ENCODE measurements at regions not wholly inside any gene's neighbourhood (a gene's known extent, or its start where the extent isn't known, plus 50 kb on each side); places are given as distances from the start of the nearest gene placed in this dataset.
"Not testable (repeated sequence)": the region's sequence is repeated elsewhere in the genome, so short reads cannot be mapped to it uniquely, and the experiment has no call there.

DNA sequence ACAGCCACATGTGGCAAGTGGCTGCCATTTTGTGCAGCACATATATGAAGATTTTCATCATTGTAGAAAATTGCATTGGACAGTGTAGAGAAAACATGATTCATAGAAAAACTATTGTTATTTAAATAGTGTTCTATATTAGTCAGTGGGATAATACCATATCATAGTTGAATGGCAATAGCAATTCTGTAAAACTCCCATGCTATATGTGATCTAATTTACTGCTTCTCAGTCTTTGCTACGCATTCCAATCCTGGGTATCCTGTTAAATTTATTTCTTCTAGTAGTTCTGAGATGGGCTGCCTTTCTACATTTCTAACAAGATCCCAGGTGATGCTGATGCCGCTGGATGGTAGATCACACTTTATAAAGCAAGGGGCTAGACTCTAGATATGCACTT is 117.5 kb upstream of the FBXO28 start:
- TF ChIP-seq, protein P1, sequence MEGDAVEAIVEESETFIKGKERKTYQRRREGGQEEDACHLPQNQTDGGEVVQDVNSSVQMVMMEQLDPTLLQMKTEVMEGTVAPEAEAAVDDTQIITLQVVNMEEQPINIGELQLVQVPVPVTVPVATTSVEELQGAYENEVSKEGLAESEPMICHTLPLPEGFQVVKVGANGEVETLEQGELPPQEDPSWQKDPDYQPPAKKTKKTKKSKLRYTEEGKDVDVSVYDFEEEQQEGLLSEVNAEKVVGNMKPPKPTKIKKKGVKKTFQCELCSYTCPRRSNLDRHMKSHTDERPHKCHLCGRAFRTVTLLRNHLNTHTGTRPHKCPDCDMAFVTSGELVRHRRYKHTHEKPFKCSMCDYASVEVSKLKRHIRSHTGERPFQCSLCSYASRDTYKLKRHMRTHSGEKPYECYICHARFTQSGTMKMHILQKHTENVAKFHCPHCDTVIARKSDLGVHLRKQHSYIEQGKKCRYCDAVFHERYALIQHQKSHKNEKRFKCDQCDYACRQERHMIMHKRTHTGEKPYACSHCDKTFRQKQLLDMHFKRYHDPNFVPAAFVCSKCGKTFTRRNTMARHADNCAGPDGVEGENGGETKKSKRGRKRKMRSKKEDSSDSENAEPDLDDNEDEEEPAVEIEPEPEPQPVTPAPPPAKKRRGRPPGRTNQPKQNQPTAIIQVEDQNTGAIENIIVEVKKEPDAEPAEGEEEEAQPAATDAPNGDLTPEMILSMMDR (IDR thresholded peaks at IDR 0.05 in 4 of 5, conservative IDR thresholded peaks at IDR 0.05 in 1 of 5), result not testable (repeated sequence)
- not testable (repeated sequence) for TF ChIP-seq POLR2A (IDR thresholded peaks at IDR 0.05)

Measured in gastrocnemius medialis (tissue), 4 donors.